ENCODE measurements at regions not wholly inside any gene's neighbourhood (a gene's known extent, or its start where the extent isn't known, plus 50 kb on each side); places are given as distances from the start of the nearest gene placed in this dataset.

GRCh38 chr14:100439781-100440180, 116.6 kb downstream of the SLC25A47 start:
- no peak for DNase-seq

GRCh38 chr14:100440207-100440631, 117.1 kb downstream of the SLC25A47 start:
- DNase-seq: no peak

- no peak for DNase-seq
Observed at GRCh38 chr14:100440758-100441203, 117.6 kb downstream of the SLC25A47 start.

- DNase-seq: no peak
Observed at GRCh38 chr14:100441271-100441947, 118.3 kb downstream of the SLC25A47 start.

- DNase-seq: no peak
Observed at GRCh38 chr14:100442036-100442435, 118.9 kb downstream of the SLC25A47 start.

GRCh38 chr14:100442498-100443490, 119.7 kb downstream of the SLC25A47 start:
- no peak for DNase-seq

GRCh38 chr14:100443603-100444002, 120.5 kb downstream of the SLC25A47 start:
- DNase-seq: no peak

GRCh38 chr14:100445436-100446088, 122.4 kb downstream of the SLC25A47 start:
- DNase-seq: no peak

GRCh38 chr14:100446572-100446971, 123.4 kb downstream of the SLC25A47 start:
- no peak for DNase-seq

- DNase-seq: no peak
Observed at GRCh38 chr14:100448376-100448775, 125.2 kb downstream of the SLC25A47 start.

- DNase-seq: no peak
Observed at GRCh38 chr14:100449225-100449987, 126.3 kb downstream of the SLC25A47 start.

GRCh38 chr14:100450049-100450448, 126.9 kb downstream of the SLC25A47 start:
- DNase-seq: no peak

GRCh38 chr14:100450736-100451135, 127.6 kb downstream of the SLC25A47 start:
- no peak for DNase-seq

- DNase-seq: no peak
Observed at GRCh38 chr14:100451264-100451663, 128.1 kb downstream of the SLC25A47 start.

GRCh38 chr14:100453930-100454329, 130.8 kb downstream of the SLC25A47 start:
- DNase-seq: no peak

GRCh38 chr14:100454437-100454836, 131.3 kb downstream of the SLC25A47 start:
- no peak for DNase-seq

- no peak for DNase-seq
Observed at GRCh38 chr14:100463937-100464336, 123.3 kb downstream of the BEGAIN start.

- no peak for DNase-seq
Observed at GRCh38 chr14:100466111-100466856, 120.9 kb downstream of the BEGAIN start.

- DNase-seq: no peak
Observed at GRCh38 chr14:100467046-100467750, 120.0 kb downstream of the BEGAIN start.

- no peak for DNase-seq
Observed at GRCh38 chr14:100467939-100468338, 119.3 kb downstream of the BEGAIN start.

GRCh38 chr14:100468557-100468956, 118.7 kb downstream of the BEGAIN start:
- no peak for DNase-seq
